ENCODE measurements at regions not wholly inside any gene's neighbourhood (a gene's known extent, or its start where the extent isn't known, plus 50 kb on each side); places are given as distances from the start of the nearest gene placed in this dataset.

GRCh38 chr3:806006-806405 is 286.8 kb upstream of the CNTN6 start:
- TF ChIP-seq POLR2A (IDR thresholded peaks at IDR 0.05; ENCODE audit: low read length) (no peak), GATA1 (IDR thresholded peaks at IDR 0.05; ENCODE audit: low read depth, low read length) (no peak)

All from erythroblast (primary cell).